Hepatocyte (in vitro differentiated cells): ENCODE measurements at regions not wholly inside any gene's neighbourhood (a gene's known extent, or its start where the extent isn't known, plus 50 kb on each side); places are given as distances from the start of the nearest gene placed in this dataset.

Source experiments
- CTCF ChIP-seq: fragments of 200-600 bp; sonication (generic); IDR thresholded peaks from 2 replicates; pipeline ENCODE4 v1.5.1; 2016; ENCODE audit warnings: antibody characterized with exemption, mild to moderate bottlenecking; ENCODE audit not compliant: poor library complexity
- EZH2 ChIP-seq: fragments of 200-600 bp; sonication (generic); IDR thresholded peaks from 2 replicates; pipeline ENCODE4 v1.6.1; 2016; ENCODE audit warnings: antibody characterized with exemption, mild to moderate bottlenecking, borderline replicate concordance
- EZH2phosphoT487 ChIP-seq: fragments of 200-600 bp; sonication (generic); IDR thresholded peaks from one replicate; pipeline ENCODE4 v1.6.1; 2018; ENCODE audit warnings: antibody characterized with exemption, mild to moderate bottlenecking, low read depth, moderate library complexity; ENCODE audit not compliant: unreplicated experiment, severe bottlenecking

DNA sequence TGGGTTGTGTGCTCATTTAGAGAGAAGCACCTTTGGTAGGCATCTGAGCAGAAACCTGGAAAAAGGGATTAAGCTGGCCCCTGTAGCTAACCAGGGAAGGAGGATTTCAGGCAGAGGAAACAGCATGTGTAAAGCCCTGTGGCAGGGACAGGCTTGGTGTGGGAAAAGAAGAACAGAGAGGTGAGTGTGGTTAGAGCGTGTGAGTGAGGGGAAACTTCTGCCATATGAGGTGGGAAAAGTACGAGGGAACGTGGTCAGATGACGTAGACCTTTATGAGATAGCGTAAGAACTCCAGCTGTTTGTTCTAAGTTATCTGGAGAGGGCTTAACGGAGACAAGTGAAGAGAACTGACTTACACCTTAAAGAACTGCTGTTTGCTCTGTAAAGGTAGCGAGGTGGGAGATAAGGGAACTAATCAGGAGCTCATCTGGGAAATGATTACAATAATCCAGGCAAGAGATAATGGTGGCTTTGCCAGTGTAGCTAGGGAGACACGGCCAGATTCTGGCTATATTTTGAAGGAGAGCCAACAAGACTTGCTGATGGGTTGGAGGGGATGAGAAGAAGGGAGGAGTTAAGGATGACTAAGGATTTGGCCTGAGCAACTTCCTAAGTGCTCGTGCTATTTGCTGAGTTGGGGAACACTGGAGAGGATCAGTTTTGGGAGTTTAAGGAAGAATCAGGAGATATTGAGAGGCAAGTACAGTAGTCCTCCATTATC, 234.0 kb downstream of the ETNK1 start:
- TF ChIP-seq CTCF = no peak
- TF ChIP-seq EZH2phosphoT487 = no peak
- TF ChIP-seq EZH2 = no peak
